WTC11 (cell line): ENCODE measurements at regions not wholly inside any gene's neighbourhood (a gene's known extent, or its start where the extent isn't known, plus 50 kb on each side); places are given as distances from the start of the nearest gene placed in this dataset.

Experiments used
- ATF1 ChIP-seq: sonication (generic); formaldehyde crosslinking; IDR thresholded peaks from 2 replicates; pipeline ENCODE4 v1.8.1; 2023; ENCODE audit warnings: mild to moderate bottlenecking, moderate library complexity, missing genetic modification reagents
- ETV6 ChIP-seq: sonication (generic); formaldehyde crosslinking; IDR thresholded peaks from 2 replicates; pipeline ENCODE4 v1.8.1; 2022; ENCODE audit warnings: mild to moderate bottlenecking, missing genetic modification reagents
- FOXP1 ChIP-seq: sonication (generic); formaldehyde crosslinking; IDR thresholded peaks from 2 replicates; pipeline ENCODE4 v1.8.0; 2022; ENCODE audit warnings: missing genetic modification reagents, mild to moderate bottlenecking, moderate library complexity, borderline replicate concordance
- NFYB ChIP-seq: sonication (generic); formaldehyde crosslinking; conservative IDR thresholded peaks from 2 replicates; pipeline ENCODE4 v1.8.0; 2022; ENCODE audit warnings: low read depth, missing genetic modification reagents
- PRDM15 ChIP-seq: sonication (generic); formaldehyde crosslinking; IDR thresholded peaks from 2 replicates; pipeline ENCODE4 v1.8.0; 2022; ENCODE audit warnings: missing genetic modification reagents
- TF ChIP-seq, protein P1 (sequence below): fragments of 200-600 bp; IDR thresholded peaks from 2 replicates; pipeline ENCODE4 v1.8.0; 2022; ENCODE audit warnings: antibody characterized with exemption

DNA sequence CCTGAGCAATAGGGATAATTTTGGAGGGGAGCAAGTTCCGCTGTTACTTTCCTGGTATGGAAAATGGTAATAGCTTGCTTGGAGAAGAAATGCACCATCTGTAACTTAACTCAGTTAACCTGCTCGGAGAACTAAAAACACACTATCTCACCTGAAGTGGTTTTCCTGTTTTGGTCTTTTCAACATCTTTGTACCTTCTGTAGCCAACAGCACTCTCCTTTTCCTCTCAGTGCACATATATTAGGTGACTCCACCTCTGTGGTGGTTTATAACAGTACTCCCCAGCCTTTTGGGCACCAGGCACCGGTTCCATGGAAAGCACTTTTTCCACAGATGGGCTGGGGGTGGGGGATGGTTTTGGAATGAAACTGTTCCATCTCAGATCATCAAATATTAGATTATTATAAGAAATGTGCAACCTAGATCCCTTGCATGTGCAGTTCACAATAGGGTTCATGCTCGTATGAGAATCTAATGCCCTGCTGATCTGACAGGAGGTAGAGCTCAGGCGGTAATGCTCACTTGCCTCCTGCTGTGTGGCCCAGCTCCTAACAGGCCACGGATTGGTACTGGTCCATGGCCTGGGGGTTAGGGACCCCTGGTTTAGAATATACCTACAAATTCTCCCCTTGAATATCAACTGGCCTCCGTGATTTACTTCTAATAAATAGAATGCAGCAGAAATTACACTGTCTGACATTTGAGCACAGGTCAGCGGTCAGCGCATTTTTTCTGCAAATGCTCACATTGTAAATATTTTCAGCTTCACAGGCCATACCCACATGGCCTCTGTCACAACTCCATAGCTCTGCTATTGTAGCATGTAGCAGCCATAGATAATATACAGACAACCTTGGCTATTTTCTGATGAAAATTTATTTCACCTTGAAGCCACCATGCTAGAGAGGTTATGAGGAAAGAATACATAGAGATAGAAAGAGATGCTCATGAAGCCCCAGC is 83.8 kb upstream of the SUCLG2 start:
- no peak for TF ChIP-seq FOXP1 (CRISPR knock-in tag)
- TF ChIP-seq, protein P1, sequence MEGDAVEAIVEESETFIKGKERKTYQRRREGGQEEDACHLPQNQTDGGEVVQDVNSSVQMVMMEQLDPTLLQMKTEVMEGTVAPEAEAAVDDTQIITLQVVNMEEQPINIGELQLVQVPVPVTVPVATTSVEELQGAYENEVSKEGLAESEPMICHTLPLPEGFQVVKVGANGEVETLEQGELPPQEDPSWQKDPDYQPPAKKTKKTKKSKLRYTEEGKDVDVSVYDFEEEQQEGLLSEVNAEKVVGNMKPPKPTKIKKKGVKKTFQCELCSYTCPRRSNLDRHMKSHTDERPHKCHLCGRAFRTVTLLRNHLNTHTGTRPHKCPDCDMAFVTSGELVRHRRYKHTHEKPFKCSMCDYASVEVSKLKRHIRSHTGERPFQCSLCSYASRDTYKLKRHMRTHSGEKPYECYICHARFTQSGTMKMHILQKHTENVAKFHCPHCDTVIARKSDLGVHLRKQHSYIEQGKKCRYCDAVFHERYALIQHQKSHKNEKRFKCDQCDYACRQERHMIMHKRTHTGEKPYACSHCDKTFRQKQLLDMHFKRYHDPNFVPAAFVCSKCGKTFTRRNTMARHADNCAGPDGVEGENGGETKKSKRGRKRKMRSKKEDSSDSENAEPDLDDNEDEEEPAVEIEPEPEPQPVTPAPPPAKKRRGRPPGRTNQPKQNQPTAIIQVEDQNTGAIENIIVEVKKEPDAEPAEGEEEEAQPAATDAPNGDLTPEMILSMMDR = no peak
- no peak for TF ChIP-seq ETV6 (CRISPR knock-in tag)
- TF ChIP-seq NFYB = no peak
- TF ChIP-seq PRDM15 (CRISPR knock-in tag) = no peak
- no peak for TF ChIP-seq ATF1 (CRISPR knock-in tag)
